Stimulated activated CD8-positive, alpha-beta memory T cell treated with anti-CD3 and anti-CD28 coated beads, Interleukin-15, amount 100 ng/mL, for 48 hours (primary cell): ENCODE measurements at regions not wholly inside any gene's neighbourhood (a gene's known extent, or its start where the extent isn't known, plus 50 kb on each side); places are given as distances from the start of the nearest gene placed in this dataset.

ENCODE experiments used
- DNase-seq, 2 donors: peaks; one replicate each; pipeline ENCODE4 v3.0.0-alpha.2; 2020; ENCODE audit warnings: low read depth in 2 of 2

- no peak for DNase-seq
These were observed 67.5 kb upstream of the FN1 start for GRCh38 chr2:215503381-215503780.

GRCh38 chr2:215500466-215500865 lies 64.6 kb upstream of the FN1 start:
- DNase-seq = no peak

GRCh38 chr2:215499331-215499730 lies 63.5 kb upstream of the FN1 start:
- no peak for DNase-seq

GRCh38 chr2:215498431-215498830 lies 62.6 kb upstream of the FN1 start:
- DNase-seq = no peak

GRCh38 chr2:215493376-215493775 lies 57.5 kb upstream of the FN1 start:
- DNase-seq = no peak

GRCh38 chr2:215489288-215489848 lies 53.5 kb upstream of the FN1 start:
- no peak for DNase-seq

GRCh38 chr2:215487002-215487372 lies 51.1 kb upstream of the FN1 start:
- DNase-seq = no peak

- DNase-seq = no peak
These were observed 50.6 kb upstream of the FN1 start for GRCh38 chr2:215486291-215487001.
